Natural killer cell treated with Interleukin-12 subunit alpha and Interleukin-12 subunit beta and Interleukin-15 and Interleukin-18, amount 100 ng/mL, for 72 hours (primary cell): ENCODE measurements at regions not wholly inside any gene's neighbourhood (a gene's known extent, or its start where the extent isn't known, plus 50 kb on each side); places are given as distances from the start of the nearest gene placed in this dataset.

Experiments
- ATAC-seq, 2 donors: fragments of 150-1000 bp; cut with Tn5 transposase in 1 of 2; sonication (Bioruptor Pico), chemical (Tn5 transposase) in 1 of 2; 2 replicates each; pipeline ENCODE4 v1.10.0; 2021
- DNase-seq: peaks from one replicate; pipeline ENCODE4 v3.0.0; 2022; ENCODE audit warnings: low spot score
- H3K27ac Mint-ChIP-seq, 2 donors: 1 replicate in 1 of 2; 2 replicates in 1 of 2; pipeline ENCODE4 v1.8.0; 2022; ENCODE audit warnings: mixed read lengths in 2 of 2, mild to moderate bottlenecking in 1 of 2, moderate library complexity in 1 of 2
- H3K27me3 Mint-ChIP-seq, 2 donors: 1 replicate in 1 of 2; 2 replicates in 1 of 2; pipeline ENCODE4 v1.8.0; 2022; ENCODE audit warnings: mixed read lengths in 2 of 2
- H3K36me3 Mint-ChIP-seq: one replicate; pipeline ENCODE4 v1.8.0; 2022; ENCODE audit warnings: mixed read lengths
- H3K4me1 Mint-ChIP-seq, 2 donors: 1 replicate in 1 of 2; 2 replicates in 1 of 2; pipeline ENCODE4 v1.8.0; 2022; ENCODE audit warnings: low read depth in 2 of 2, mixed read lengths in 2 of 2, mild to moderate bottlenecking in 1 of 2
- H3K4me3 Mint-ChIP-seq: one replicate; pipeline ENCODE4 v1.8.0; 2022; ENCODE audit warnings: mixed read lengths
- H3K9me3 Mint-ChIP-seq: 2 replicates; pipeline ENCODE4 v1.8.0; 2022; ENCODE audit warnings: mixed read lengths

DNA sequence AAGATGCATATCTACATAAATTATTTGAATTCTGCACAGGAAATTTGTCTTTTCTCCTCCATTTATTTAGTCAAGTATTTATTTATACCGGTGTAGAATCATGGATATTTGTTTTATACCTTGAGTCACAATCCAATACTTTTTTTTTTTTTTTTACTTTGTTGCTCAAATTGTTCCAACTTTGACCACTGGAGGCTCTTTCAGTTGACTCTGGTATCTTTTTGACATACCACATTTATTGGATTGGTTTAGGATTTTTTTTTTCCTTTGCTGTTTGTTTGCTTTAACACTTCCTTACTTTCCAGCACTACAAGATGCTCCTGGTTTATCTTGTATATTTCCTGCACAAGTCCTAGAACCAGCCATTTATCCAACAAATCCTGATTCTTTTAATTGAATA is 543.1 kb upstream of the RIOK2 start:
- Mint-ChIP-seq H3K4me1 (no peaks in the 10 kb centered on the region), H3K36me3 (no peaks in the 10 kb centered on the region), H3K4me3 (no peak overlapping the region), H3K9me3 (peaks cover 6% of the 10 kb centered on the region), H3K27me3 (no peaks in the 10 kb centered on the region), H3K27ac (no peak overlapping the region)
- DNase-seq (no peak), ATAC-seq (no peak)

- Mint-ChIP-seq H3K4me1 (no peaks in the 10 kb centered on the region), H3K4me3 (no peak overlapping the region), H3K27me3 (no peaks in the 10 kb centered on the region), H3K36me3 (no peaks in the 10 kb centered on the region), H3K27ac (no peak overlapping the region), H3K9me3 (peaks cover 4% of the 10 kb centered on the region)
- ATAC-seq: no peak
- no peak for DNase-seq
Measured at GRCh38 chr5:97728920-97729319, 545.9 kb upstream of the RIOK2 start.

GRCh38 chr5:97729938-97730337 is 546.9 kb upstream of the RIOK2 start:
- Mint-ChIP-seq H3K9me3 (peaks cover 4% of the 10 kb centered on the region), H3K4me3 (no peak overlapping the region), H3K4me1 (no peaks in the 10 kb centered on the region), H3K36me3 (no peaks in the 10 kb centered on the region), H3K27ac (no peak overlapping the region), H3K27me3 (no peaks in the 10 kb centered on the region)
- ATAC-seq (no peak), DNase-seq (no peak)

GRCh38 chr5:97735209-97735608 is 552.2 kb upstream of the RIOK2 start:
- H3K9me3 Mint-ChIP-seq: no peaks in the 10 kb centered on the region
- DNase-seq: no peak
- no peak for ATAC-seq
- H3K4me3 Mint-ChIP-seq: no peak overlapping the region
- no peaks in the 10 kb centered on the region for H3K36me3 Mint-ChIP-seq
- no peaks in the 10 kb centered on the region for H3K4me1 Mint-ChIP-seq
- H3K27ac Mint-ChIP-seq: no peak overlapping the region
- H3K27me3 Mint-ChIP-seq: no peaks in the 10 kb centered on the region

GRCh38 chr5:97737608-97738007 is 554.6 kb upstream of the RIOK2 start:
- Mint-ChIP-seq H3K27me3 (no peaks in the 10 kb centered on the region), H3K36me3 (no peaks in the 10 kb centered on the region), H3K9me3 (no peaks in the 10 kb centered on the region), H3K27ac (no peak overlapping the region), H3K4me1 (no peaks in the 10 kb centered on the region), H3K4me3 (no peak overlapping the region)
- no peak for ATAC-seq
- DNase-seq: no peak

GRCh38 chr5:97745817-97746216 is 562.8 kb upstream of the RIOK2 start:
- no peaks in the 10 kb centered on the region for H3K4me1 Mint-ChIP-seq
- H3K27ac Mint-ChIP-seq: no peak overlapping the region
- no peak overlapping the region for H3K4me3 Mint-ChIP-seq
- H3K36me3 Mint-ChIP-seq: peaks cover 4% of the 10 kb centered on the region
- H3K27me3 Mint-ChIP-seq: no peaks in the 10 kb centered on the region
- no peaks in the 10 kb centered on the region for H3K9me3 Mint-ChIP-seq
- no peak for DNase-seq
- no peak for ATAC-seq

GRCh38 chr5:97750576-97750975 is 567.5 kb upstream of the RIOK2 start:
- Mint-ChIP-seq H3K9me3 (no peaks in the 10 kb centered on the region), H3K4me3 (no peak overlapping the region), H3K4me1 (no peaks in the 10 kb centered on the region), H3K36me3 (peaks cover 4% of the 10 kb centered on the region), H3K27me3 (no peaks in the 10 kb centered on the region), H3K27ac (no peak overlapping the region)
- ATAC-seq: no peak
- no peak for DNase-seq

- H3K27ac Mint-ChIP-seq: no peak overlapping the region
- H3K4me3 Mint-ChIP-seq: no peak overlapping the region
- ATAC-seq: no peak
- H3K9me3 Mint-ChIP-seq: no peaks in the 10 kb centered on the region
- no peaks in the 10 kb centered on the region for H3K36me3 Mint-ChIP-seq
- DNase-seq: no peak
- no peaks in the 10 kb centered on the region for H3K4me1 Mint-ChIP-seq
- no peaks in the 10 kb centered on the region for H3K27me3 Mint-ChIP-seq
Measured at GRCh38 chr5:97751540-97751939, 568.5 kb upstream of the RIOK2 start.

DNA sequence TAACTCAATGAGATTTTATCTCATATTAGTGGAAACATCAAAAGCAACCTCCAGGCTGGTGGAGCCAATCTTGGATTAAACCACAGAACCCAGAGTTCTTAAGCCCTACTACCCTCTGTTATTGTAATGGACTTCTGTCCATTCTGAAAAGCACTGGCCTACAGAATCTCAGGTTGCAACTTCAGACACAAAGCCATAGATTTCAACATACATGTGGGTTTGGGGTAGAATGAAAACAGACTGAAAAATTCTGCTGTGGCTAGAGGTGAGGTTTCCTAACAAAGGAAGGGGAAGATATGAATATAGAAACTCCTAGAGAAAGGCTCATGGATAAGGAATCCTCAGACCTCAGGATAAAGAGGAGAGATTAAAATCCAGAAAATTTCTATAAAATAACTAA is 569.8 kb upstream of the RIOK2 start:
- H3K4me3 Mint-ChIP-seq: no peak overlapping the region
- no peaks in the 10 kb centered on the region for H3K4me1 Mint-ChIP-seq
- H3K36me3 Mint-ChIP-seq: no peaks in the 10 kb centered on the region
- H3K9me3 Mint-ChIP-seq: no peaks in the 10 kb centered on the region
- ATAC-seq: no peak
- DNase-seq: no peak
- H3K27me3 Mint-ChIP-seq: no peaks in the 10 kb centered on the region
- no peak overlapping the region for H3K27ac Mint-ChIP-seq

DNA sequence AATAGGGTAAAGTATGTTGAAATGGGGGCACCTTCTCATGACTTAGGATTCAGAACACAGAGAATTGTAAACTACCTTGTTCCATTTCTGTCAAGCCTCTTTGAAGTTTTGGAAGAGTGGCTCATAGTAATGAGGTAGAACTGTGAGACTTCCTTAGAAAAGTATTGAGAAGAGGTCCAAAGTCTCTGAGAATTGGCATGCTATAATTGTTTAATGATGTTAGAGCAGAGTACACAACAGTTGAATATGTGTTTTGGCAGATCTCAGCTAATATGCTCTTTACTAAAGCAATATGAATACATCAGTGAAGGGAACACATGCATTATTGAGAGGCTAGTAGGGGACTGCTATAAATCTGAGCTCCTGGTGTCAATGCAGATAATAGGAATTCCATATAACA is 579.4 kb upstream of the RIOK2 start:
- Mint-ChIP-seq H3K4me1 (no peaks in the 10 kb centered on the region), H3K36me3 (no peaks in the 10 kb centered on the region), H3K4me3 (no peak overlapping the region), H3K27ac (no peak overlapping the region), H3K9me3 (no peaks in the 10 kb centered on the region), H3K27me3 (no peaks in the 10 kb centered on the region)
- ATAC-seq (no peak), DNase-seq (no peak)

GRCh38 chr5:97764700-97765099 is 581.7 kb upstream of the RIOK2 start:
- Mint-ChIP-seq H3K36me3 (no peaks in the 10 kb centered on the region), H3K9me3 (peaks cover 4% of the 10 kb centered on the region), H3K27ac (no peak overlapping the region), H3K4me3 (no peak overlapping the region), H3K27me3 (no peaks in the 10 kb centered on the region), H3K4me1 (no peaks in the 10 kb centered on the region)
- DNase-seq (no peak), ATAC-seq (no peak)

GRCh38 chr5:97778451-97778850 is 595.4 kb upstream of the RIOK2 start:
- no peaks in the 10 kb centered on the region for H3K36me3 Mint-ChIP-seq
- no peaks in the 10 kb centered on the region for H3K27me3 Mint-ChIP-seq
- ATAC-seq: no peak

DNA sequence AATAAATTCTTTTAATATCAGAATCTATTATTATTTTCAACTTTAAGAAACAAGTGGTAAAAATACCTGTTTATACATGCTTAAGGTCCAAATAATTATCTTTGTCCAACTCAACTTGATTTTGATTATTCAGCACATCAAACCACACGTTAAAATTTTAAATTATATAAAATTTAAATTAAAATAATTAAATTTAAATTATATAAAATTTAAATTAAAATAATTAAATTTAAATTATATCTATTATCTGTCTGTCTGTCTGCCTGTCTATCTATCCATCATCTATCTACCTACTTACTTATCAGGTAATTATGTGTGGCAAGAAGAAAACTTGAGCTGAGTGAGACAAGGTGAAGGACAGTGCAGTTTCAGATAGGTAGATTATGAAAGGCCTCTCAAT is 605.3 kb upstream of the RIOK2 start:
- Mint-ChIP-seq H3K4me1 (no peaks in the 10 kb centered on the region), H3K4me3 (no peak overlapping the region), H3K27ac (no peak overlapping the region), H3K27me3 (no peaks in the 10 kb centered on the region), H3K36me3 (no peaks in the 10 kb centered on the region), H3K9me3 (peaks cover 5% of the 10 kb centered on the region)
- DNase-seq (no peak), ATAC-seq (no peak)

More at GRCh38 chr5:97778451-97778850, 595.4 kb upstream of the RIOK2 start:
- DNase-seq: no peak
- Mint-ChIP-seq H3K27ac (no peak overlapping the region), H3K4me1 (no peaks in the 10 kb centered on the region), H3K4me3 (no peak overlapping the region), H3K9me3 (peaks cover 11% of the 10 kb centered on the region)

DNA sequence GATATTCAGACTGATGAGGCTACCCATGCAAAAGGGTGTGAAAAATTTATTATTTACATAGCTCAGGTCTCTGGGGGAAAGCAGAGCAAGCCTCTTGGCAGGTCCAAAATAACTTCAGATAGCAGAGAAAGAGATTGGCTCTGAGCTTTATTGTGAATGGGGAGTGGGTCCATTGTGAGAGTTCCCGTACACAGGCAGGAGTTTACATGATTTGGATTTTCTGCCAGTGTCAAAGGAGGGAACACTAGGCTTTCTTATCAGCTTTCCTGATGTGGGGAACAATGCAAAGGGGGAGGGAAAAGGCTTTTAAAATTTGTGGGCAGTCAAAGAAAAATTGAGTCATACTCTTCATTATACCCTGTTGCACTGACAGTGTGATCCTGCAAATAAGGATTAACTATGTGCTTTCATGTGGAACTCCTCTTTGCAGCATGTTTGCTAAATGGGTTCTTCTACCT is 615.0 kb upstream of the RIOK2 start:
- Mint-ChIP-seq H3K4me1 (no peaks in the 10 kb centered on the region), H3K9me3 (peaks cover 6% of the 10 kb centered on the region), H3K4me3 (no peak overlapping the region), H3K27me3 (no peaks in the 10 kb centered on the region), H3K36me3 (no peaks in the 10 kb centered on the region), H3K27ac (no peak overlapping the region)
- no peak for DNase-seq
- ATAC-seq: no peak

- Mint-ChIP-seq H3K4me3 (no peak overlapping the region), H3K27me3 (no peaks in the 10 kb centered on the region), H3K36me3 (no peaks in the 10 kb centered on the region), H3K4me1 (no peaks in the 10 kb centered on the region), H3K27ac (no peak overlapping the region), H3K9me3 (peaks cover 7% of the 10 kb centered on the region)
- DNase-seq: no peak
- ATAC-seq: no peak
Measured at GRCh38 chr5:97801461-97801860, 618.4 kb upstream of the RIOK2 start.
